ENCODE measurements at regions not wholly inside any gene's neighbourhood (a gene's known extent, or its start where the extent isn't known, plus 50 kb on each side); places are given as distances from the start of the nearest gene placed in this dataset.

DNA sequence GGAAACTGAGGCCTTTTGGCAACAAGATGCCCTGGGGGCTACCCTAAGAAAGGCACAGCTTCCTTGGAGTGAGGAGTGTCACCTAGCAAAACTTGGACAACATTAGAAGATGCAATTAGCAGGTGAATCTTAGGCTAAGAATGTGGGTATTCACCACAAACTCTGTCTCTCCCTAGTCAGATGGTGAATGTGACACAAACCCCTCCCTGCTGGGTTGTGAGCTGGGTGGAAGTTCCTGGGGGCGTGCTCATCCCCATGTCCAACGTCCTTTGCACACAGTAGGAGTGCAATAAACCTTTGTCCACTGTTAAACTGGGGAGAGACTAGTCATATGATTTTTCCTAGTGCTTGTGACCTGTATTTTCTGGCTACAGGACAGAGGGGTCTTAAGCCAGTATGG is 67.1 kb upstream of the SH3GL3 start:
- TF ChIP-seq, protein P1, sequence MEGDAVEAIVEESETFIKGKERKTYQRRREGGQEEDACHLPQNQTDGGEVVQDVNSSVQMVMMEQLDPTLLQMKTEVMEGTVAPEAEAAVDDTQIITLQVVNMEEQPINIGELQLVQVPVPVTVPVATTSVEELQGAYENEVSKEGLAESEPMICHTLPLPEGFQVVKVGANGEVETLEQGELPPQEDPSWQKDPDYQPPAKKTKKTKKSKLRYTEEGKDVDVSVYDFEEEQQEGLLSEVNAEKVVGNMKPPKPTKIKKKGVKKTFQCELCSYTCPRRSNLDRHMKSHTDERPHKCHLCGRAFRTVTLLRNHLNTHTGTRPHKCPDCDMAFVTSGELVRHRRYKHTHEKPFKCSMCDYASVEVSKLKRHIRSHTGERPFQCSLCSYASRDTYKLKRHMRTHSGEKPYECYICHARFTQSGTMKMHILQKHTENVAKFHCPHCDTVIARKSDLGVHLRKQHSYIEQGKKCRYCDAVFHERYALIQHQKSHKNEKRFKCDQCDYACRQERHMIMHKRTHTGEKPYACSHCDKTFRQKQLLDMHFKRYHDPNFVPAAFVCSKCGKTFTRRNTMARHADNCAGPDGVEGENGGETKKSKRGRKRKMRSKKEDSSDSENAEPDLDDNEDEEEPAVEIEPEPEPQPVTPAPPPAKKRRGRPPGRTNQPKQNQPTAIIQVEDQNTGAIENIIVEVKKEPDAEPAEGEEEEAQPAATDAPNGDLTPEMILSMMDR (IDR thresholded peaks at IDR 0.05): no peak
- TF ChIP-seq POLR2A (IDR thresholded peaks at IDR 0.05): no peak
